Thoracic aorta (tissue), 2 donors: ENCODE measurements at regions not wholly inside any gene's neighbourhood (a gene's known extent, or its start where the extent isn't known, plus 50 kb on each side); places are given as distances from the start of the nearest gene placed in this dataset.

Experiments used
- ATAC-seq: fragments of 150-250 bp; one replicate; pipeline ENCODE4 v1.8.0; 2017; ENCODE audit warnings: low read depth; ENCODE audit not compliant: insufficient number of reproducible peaks, low FRiP score
- DNase-seq: peaks from one replicate; pipeline ENCODE4 v3.0.0-alpha.2; 2020; ENCODE audit warnings: low spot score
- H3K27ac ChIP-seq, 2 donors: fragments of 200-600 bp; sonication (generic); 1 replicate in 1 of 2; 2 replicates in 1 of 2; pipeline ENCODE4 v1.5.1; 2016; ENCODE audit warnings: mild to moderate bottlenecking in 2 of 2, moderate library complexity in 2 of 2
- H3K27me3 ChIP-seq: fragments of 200-600 bp; sonication (generic); replicated peaks from 2 replicates; pipeline ENCODE4 v1.6.0; 2016; ENCODE audit warnings: mild to moderate bottlenecking; ENCODE audit not compliant: insufficient read depth
- H3K36me3 ChIP-seq: fragments of 200-600 bp; sonication (generic); one replicate; pipeline ENCODE4 v1.5.1; 2016
- H3K4me1 ChIP-seq, 2 donors: fragments of 200-600 bp; sonication (generic); 1 replicate in 1 of 2; 2 replicates in 1 of 2; pipeline versions ENCODE4 v1.5.1 to v1.6.0; 2016; ENCODE audit warnings: low read depth in 2 of 2, mild to moderate bottlenecking in 1 of 2; ENCODE audit not compliant: control insufficient read depth in 1 of 2
- H3K4me3 ChIP-seq: fragments of 200-600 bp; sonication (generic); 2 replicates; pipeline ENCODE4 v1.5.1; 2016; ENCODE audit warnings: mild to moderate bottlenecking
- H3K9me3 ChIP-seq: fragments of 200-600 bp; sonication (generic); 2 replicates; pipeline ENCODE4 v1.5.1; 2016
- CTCF ChIP-seq: fragments of 200-600 bp; sonication (generic); IDR thresholded peaks from one replicate; pipeline ENCODE4 v1.5.1; 2019; ENCODE audit warnings: antibody characterized with exemption

- DNase-seq (no peak), ATAC-seq (no peak)
- Histone ChIP-seq H3K36me3 (no peaks in the 10 kb centered on the region), H3K27me3 (no peaks in the 10 kb centered on the region), H3K4me3 (no peak overlapping the region), H3K4me1 (no peaks in the 10 kb centered on the region), H3K27ac (no peak overlapping the region), H3K9me3 (no peaks in the 10 kb centered on the region)
- no peak for TF ChIP-seq CTCF
Observed at GRCh38 chr4:1467581-1468458, 61.6 kb upstream of the NKX1-1 start.

- Histone ChIP-seq H3K27me3 (no peaks in the 10 kb centered on the region), H3K27ac (no peak overlapping the region), H3K4me3 (no peak overlapping the region), H3K36me3 (no peaks in the 10 kb centered on the region), H3K4me1 (no peaks in the 10 kb centered on the region), H3K9me3 (no peaks in the 10 kb centered on the region)
- DNase-seq (no peak), ATAC-seq (no peak)
- TF ChIP-seq CTCF: no peak
Observed at GRCh38 chr4:1466863-1467165, 60.6 kb upstream of the NKX1-1 start.

GRCh38 chr4:1466034-1466862 is 60.0 kb upstream of the NKX1-1 start:
- ATAC-seq (no peak), DNase-seq (no peak)
- H3K4me1 ChIP-seq: no peaks in the 10 kb centered on the region
- H3K4me3 ChIP-seq: no peak overlapping the region
- TF ChIP-seq CTCF: no peak
- H3K27ac ChIP-seq: no peak overlapping the region
- no peaks in the 10 kb centered on the region for H3K36me3 ChIP-seq
- H3K27me3 ChIP-seq: no peaks in the 10 kb centered on the region
- no peaks in the 10 kb centered on the region for H3K9me3 ChIP-seq

GRCh38 chr4:1465173-1466033 is 59.2 kb upstream of the NKX1-1 start:
- ATAC-seq (no peak), DNase-seq (no peak)
- H3K36me3 ChIP-seq: no peaks in the 10 kb centered on the region
- no peaks in the 10 kb centered on the region for H3K9me3 ChIP-seq
- no peak overlapping the region for H3K4me3 ChIP-seq
- TF ChIP-seq CTCF: no peak
- H3K27ac ChIP-seq: no peak overlapping the region
- no peaks in the 10 kb centered on the region for H3K4me1 ChIP-seq
- no peaks in the 10 kb centered on the region for H3K27me3 ChIP-seq
